Central memory CD4-positive, alpha-beta T cell (primary cell): ENCODE measurements at regions not wholly inside any gene's neighbourhood (a gene's known extent, or its start where the extent isn't known, plus 50 kb on each side); places are given as distances from the start of the nearest gene placed in this dataset.

ENCODE experiments used
- DNase-seq: peaks from one replicate; pipeline ENCODE4 v3.0.0; 2022

GRCh38 chr17:51496378-51496777 lies 236.0 kb downstream of the UTP18 start:
- no peak for DNase-seq

GRCh38 chr17:51499897-51500296 lies 239.6 kb downstream of the UTP18 start:
- no peak for DNase-seq

GRCh38 chr17:51500454-51500853 lies 240.1 kb downstream of the UTP18 start:
- no peak for DNase-seq

- DNase-seq: no peak
Measured at GRCh38 chr17:51505450-51505849, 245.1 kb downstream of the UTP18 start.

GRCh38 chr17:51507444-51507843 lies 247.1 kb downstream of the UTP18 start:
- DNase-seq: no peak

- no peak for DNase-seq
Measured at GRCh38 chr17:51508048-51508447, 247.7 kb downstream of the UTP18 start.

- DNase-seq: no peak
Measured at GRCh38 chr17:51510940-51511339, 250.6 kb downstream of the UTP18 start.

GRCh38 chr17:51512220-51512907 lies 252.0 kb downstream of the UTP18 start:
- DNase-seq: no peak

- DNase-seq: no peak
Measured at GRCh38 chr17:51516924-51517323, 256.6 kb downstream of the UTP18 start.

- no peak for DNase-seq
Measured at GRCh38 chr17:51524524-51524923, 264.2 kb downstream of the UTP18 start.

GRCh38 chr17:51526507-51526906 lies 266.2 kb downstream of the UTP18 start:
- no peak for DNase-seq

GRCh38 chr17:51527225-51527982 lies 267.1 kb downstream of the UTP18 start:
- DNase-seq: no peak

GRCh38 chr17:51528111-51528510 lies 267.8 kb downstream of the UTP18 start:
- DNase-seq: no peak

- DNase-seq: no peak
Measured at GRCh38 chr17:51533219-51533618, 272.9 kb downstream of the UTP18 start.

- no peak for DNase-seq
Measured at GRCh38 chr17:51533821-51534220, 273.5 kb downstream of the UTP18 start.

GRCh38 chr17:51536627-51537026 lies 276.3 kb downstream of the UTP18 start:
- no peak for DNase-seq

GRCh38 chr17:51537996-51538550 lies 277.7 kb downstream of the UTP18 start:
- no peak for DNase-seq

- DNase-seq: no peak
Measured at GRCh38 chr17:51540151-51540550, 279.8 kb downstream of the UTP18 start.

- DNase-seq: no peak
Measured at GRCh38 chr17:51541215-51541614, 280.9 kb downstream of the UTP18 start.

GRCh38 chr17:51546114-51546513 lies 285.8 kb downstream of the UTP18 start:
- no peak for DNase-seq

- no peak for DNase-seq
Measured at GRCh38 chr17:51548125-51548524, 287.8 kb downstream of the UTP18 start.

- no peak for DNase-seq
Measured at GRCh38 chr17:51555153-51555552, 294.8 kb downstream of the UTP18 start.

GRCh38 chr17:51559778-51560177 lies 299.4 kb downstream of the UTP18 start:
- DNase-seq: no peak

GRCh38 chr17:51560398-51560797 lies 300.1 kb downstream of the UTP18 start:
- no peak for DNase-seq
